Vagina (tissue), 2 donors: ENCODE measurements at regions not wholly inside any gene's neighbourhood (a gene's known extent, or its start where the extent isn't known, plus 50 kb on each side); places are given as distances from the start of the nearest gene placed in this dataset.

Experiments
- DNase-seq, 2 donors: peaks; one replicate each; pipeline ENCODE4 v3.0.0-alpha.2; 2017; ENCODE audit errors: extremely low spot score in 2 of 2
- H3K27ac ChIP-seq: fragments of 200-600 bp; sonication (generic); one replicate; pipeline ENCODE4 v1.5.1; 2019
- H3K27me3 ChIP-seq: fragments of 200-600 bp; sonication (generic); one replicate; pipeline ENCODE4 v1.5.1; 2019
- H3K36me3 ChIP-seq, 2 donors: fragments of 200-600 bp; sonication (generic); one replicate each; pipeline ENCODE4 v1.5.1; 2017 to 2019
- H3K4me1 ChIP-seq: fragments of 200-600 bp; sonication (generic); one replicate; pipeline ENCODE4 v1.5.1; 2019
- H3K4me3 ChIP-seq, 2 donors: fragments of 200-600 bp; sonication (generic); 1 replicate in 1 of 2; 2 replicates in 1 of 2; pipeline ENCODE4 v1.5.1; 2016 to 2019
- H3K9me3 ChIP-seq: fragments of 200-600 bp; sonication (generic); one replicate; pipeline ENCODE4 v1.5.1; 2019
- POLR2A ChIP-seq, 2 donors: fragments of 450-650 bp; IDR thresholded peaks; one replicate each; pipeline ENCODE4 v1.6.1; 2017; ENCODE audit warnings: antibody characterized with exemption in 2 of 2, mild to moderate bottlenecking in 2 of 2, moderate library complexity in 2 of 2
- POLR2AphosphoS5 ChIP-seq, 2 donors: sonication (generic); formaldehyde crosslinking; IDR thresholded peaks; one replicate each; pipeline ENCODE4 v1.9.0; 2017; ENCODE audit warnings: antibody characterized with exemption in 2 of 2, mild to moderate bottlenecking in 2 of 2, low read depth in 1 of 2; ENCODE audit not compliant: insufficient read depth in 1 of 2
- intact Hi-C: fragments of 100-400 bp; cut with DNase I; formaldehyde crosslinking; loops from one replicate; pipeline ENCODE4 v1.15.1; 2023
- TF ChIP-seq, protein P1 (sequence below), 3 experiments: fragments of 450-650 bp in 2 of 3; fragments of 200-600 bp in 1 of 3; sonication (generic) in 1 of 3; IDR thresholded peaks; one replicate each; pipeline ENCODE4 v1.5.1; 2017 to 2019; ENCODE audit warnings: antibody characterized with exemption in 3 of 3, mild to moderate bottlenecking in 2 of 3, moderate library complexity in 2 of 3

DNA sequence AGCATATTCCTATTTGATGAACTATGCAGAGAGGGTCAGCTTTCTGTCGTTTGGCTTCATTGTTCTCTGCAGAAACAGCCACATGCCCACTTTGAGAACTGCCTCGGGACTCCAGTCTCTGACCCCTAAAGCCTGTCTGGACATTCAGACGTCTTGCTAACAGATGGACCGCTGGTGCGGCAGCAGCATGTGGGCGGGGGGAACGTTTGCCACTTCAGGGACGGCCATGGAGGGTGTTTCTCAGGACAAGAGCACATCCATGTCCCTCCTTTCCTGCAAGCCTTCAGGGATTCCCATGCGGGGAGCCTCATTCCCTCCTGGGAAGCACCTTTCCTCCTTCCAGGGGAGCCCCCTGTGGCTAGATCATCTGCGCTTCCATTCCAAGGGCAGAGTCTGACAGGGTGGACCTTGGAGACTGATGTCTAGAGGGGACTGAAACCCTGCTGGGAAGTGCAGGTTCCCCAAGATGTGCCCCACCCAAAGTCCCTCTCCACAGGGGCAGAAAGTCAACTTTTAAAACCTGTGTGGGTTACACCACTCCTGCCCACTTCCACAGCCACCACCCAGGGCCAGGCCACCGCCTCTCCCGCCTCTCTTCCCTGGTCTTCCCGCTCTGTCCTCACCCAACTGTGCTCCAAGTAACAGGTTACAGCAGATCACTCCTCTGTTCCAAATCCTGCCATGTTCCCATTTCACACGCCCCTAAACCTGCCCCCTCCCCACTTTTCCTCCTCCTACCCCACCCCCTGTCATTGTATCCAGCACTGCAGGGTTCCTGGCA, 94.8 kb upstream of the PMEPA1 start:
- intact Hi-C loops: loop anchor here (5.0 kb wide), 1 partner anchor 47 kb away; no protein-coding TSS in a partner anchor
- Histone ChIP-seq H3K27ac (no peak overlapping the region), H3K4me3 (no peak overlapping the region), H3K9me3 (no peaks in the 10 kb centered on the region), H3K4me1 (peaks cover 3% of the 10 kb centered on the region), H3K36me3 (no peaks in the 10 kb centered on the region), H3K27me3 (no peaks in the 10 kb centered on the region)
- DNase-seq: no peak
- TF ChIP-seq, protein P1, sequence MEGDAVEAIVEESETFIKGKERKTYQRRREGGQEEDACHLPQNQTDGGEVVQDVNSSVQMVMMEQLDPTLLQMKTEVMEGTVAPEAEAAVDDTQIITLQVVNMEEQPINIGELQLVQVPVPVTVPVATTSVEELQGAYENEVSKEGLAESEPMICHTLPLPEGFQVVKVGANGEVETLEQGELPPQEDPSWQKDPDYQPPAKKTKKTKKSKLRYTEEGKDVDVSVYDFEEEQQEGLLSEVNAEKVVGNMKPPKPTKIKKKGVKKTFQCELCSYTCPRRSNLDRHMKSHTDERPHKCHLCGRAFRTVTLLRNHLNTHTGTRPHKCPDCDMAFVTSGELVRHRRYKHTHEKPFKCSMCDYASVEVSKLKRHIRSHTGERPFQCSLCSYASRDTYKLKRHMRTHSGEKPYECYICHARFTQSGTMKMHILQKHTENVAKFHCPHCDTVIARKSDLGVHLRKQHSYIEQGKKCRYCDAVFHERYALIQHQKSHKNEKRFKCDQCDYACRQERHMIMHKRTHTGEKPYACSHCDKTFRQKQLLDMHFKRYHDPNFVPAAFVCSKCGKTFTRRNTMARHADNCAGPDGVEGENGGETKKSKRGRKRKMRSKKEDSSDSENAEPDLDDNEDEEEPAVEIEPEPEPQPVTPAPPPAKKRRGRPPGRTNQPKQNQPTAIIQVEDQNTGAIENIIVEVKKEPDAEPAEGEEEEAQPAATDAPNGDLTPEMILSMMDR (IDR thresholded peaks at IDR 0.05): no peak
- TF ChIP-seq POLR2A (IDR thresholded peaks at IDR 0.05): no peak
- no peak for TF ChIP-seq POLR2AphosphoS5 (IDR thresholded peaks at IDR 0.05; ENCODE audit: insufficient read depth in 1 of 2, low read depth in 1 of 2)

DNA sequence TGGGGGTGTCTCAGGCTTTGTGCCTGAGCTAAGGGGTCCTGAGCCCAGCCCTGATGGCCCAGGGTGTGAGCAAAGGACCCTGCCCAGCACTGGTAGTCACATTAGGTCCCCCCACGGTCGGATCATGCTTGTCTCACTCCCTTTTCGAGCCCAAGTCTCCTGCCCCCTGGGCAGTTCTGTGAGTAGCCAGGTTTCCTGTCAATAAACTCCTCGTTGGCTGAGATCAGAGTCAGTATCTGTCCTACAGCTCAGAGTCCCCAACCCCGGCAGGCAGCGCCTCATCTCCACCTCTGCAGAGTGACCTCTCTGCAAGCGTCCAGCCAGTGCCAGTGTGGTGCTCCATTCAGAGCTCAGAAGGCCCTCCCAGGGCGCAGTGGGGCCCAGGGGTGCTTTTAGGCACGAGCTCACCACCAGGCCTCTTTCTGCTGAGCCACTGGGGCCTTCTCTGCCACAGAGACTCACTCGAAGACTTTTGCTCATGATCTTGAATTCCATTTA, 93.7 kb upstream of the PMEPA1 start:
- intact Hi-C loops: no loop called here
- no peak for DNase-seq
- TF ChIP-seq POLR2A (IDR thresholded peaks at IDR 0.05) (no peak), POLR2AphosphoS5 (IDR thresholded peaks at IDR 0.05; ENCODE audit: insufficient read depth in 1 of 2, low read depth in 1 of 2) (no peak)
- TF ChIP-seq, protein P1 (IDR thresholded peaks at IDR 0.05): no peak
- no peaks in the 10 kb centered on the region for H3K36me3 ChIP-seq
- no peak overlapping the region for H3K4me3 ChIP-seq
- H3K27me3 ChIP-seq: no peaks in the 10 kb centered on the region
- H3K9me3 ChIP-seq: no peaks in the 10 kb centered on the region
- H3K27ac ChIP-seq: no peak overlapping the region
- H3K4me1 ChIP-seq: peaks cover 3% of the 10 kb centered on the region

DNA sequence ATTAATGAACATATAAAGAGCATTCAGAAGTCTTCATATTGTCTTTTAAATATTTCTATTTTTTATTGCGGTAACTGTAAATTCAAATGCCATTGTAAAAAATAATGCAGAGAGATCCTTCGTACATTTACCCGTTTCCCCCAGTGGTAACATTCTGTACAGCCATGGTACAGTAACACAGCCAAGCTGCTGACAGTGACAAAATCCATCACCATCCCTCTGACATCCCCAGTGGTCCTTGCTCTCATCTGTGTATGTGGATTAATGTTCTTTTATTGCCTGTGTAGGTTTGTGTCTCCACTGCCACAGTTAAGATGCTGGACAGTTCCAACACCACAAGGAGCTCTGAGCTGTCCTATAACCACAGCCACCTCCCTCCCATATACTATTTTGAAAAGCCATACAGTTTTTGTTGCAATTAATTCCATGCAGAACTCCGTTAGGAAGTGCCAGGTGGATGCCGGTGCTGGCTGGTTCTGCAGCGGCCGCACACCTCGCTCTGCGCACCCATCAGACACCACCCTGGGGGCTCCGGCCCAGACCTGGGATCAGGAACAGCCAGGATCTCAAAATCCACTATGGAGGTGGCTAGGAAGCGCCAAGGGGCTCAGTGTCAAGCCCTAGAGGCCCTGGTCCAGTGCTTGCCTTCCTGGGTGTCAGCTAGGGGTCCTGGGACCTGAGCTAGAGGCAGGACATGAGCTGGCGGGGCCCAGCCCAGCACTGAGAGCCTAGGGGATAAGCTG, 93.1 kb upstream of the PMEPA1 start:
- no peaks in the 10 kb centered on the region for H3K36me3 ChIP-seq
- peaks cover 3% of the 10 kb centered on the region for H3K4me1 ChIP-seq
- TF ChIP-seq, protein P1 (IDR thresholded peaks at IDR 0.05): no peak
- TF ChIP-seq POLR2A (IDR thresholded peaks at IDR 0.05): no peak
- no peak for TF ChIP-seq POLR2AphosphoS5 (IDR thresholded peaks at IDR 0.05; ENCODE audit: insufficient read depth in 1 of 2, low read depth in 1 of 2)
- no peaks in the 10 kb centered on the region for H3K27me3 ChIP-seq
- DNase-seq: no peak
- no peaks in the 10 kb centered on the region for H3K9me3 ChIP-seq
- no peak overlapping the region for H3K4me3 ChIP-seq
- intact Hi-C loops: no loop called here
- H3K27ac ChIP-seq: no peak overlapping the region

DNA sequence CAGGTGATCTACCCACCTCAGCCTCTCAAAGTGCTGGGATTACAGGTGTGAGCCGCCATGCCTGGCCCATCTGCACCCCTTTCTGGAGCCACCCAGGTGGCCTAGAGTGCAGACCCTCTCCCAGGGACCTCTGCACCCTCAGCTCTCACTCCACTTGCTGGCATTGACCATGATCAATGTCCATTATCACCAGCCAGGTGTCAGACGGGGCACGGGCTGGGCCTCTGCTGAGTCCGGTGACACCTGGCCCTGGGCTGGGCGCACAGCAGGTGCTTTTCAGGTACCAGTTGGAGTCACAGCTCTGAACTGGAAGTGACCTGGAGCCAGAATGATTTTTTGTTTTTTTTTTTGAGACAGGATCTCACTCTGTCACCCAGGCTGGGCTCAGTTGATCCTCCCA, 91.8 kb upstream of the PMEPA1 start:
- Histone ChIP-seq H3K4me3 (no peak overlapping the region), H3K27ac (no peak overlapping the region), H3K9me3 (no peaks in the 10 kb centered on the region), H3K36me3 (no peaks in the 10 kb centered on the region), H3K27me3 (no peaks in the 10 kb centered on the region), H3K4me1 (peaks cover 3% of the 10 kb centered on the region)
- intact Hi-C loops: no loop called here
- TF ChIP-seq, protein P1 (IDR thresholded peaks at IDR 0.05): no peak
- TF ChIP-seq POLR2AphosphoS5 (IDR thresholded peaks at IDR 0.05; ENCODE audit: insufficient read depth in 1 of 2, low read depth in 1 of 2): no peak
- TF ChIP-seq POLR2A (IDR thresholded peaks at IDR 0.05): no peak
- no peak for DNase-seq
